LNCaP clone FGC (cell line): ENCODE measurements at regions not wholly inside any gene's neighbourhood (a gene's known extent, or its start where the extent isn't known, plus 50 kb on each side); places are given as distances from the start of the nearest gene placed in this dataset.

Source experiments
- DNase-seq: peaks from one replicate; pipeline ENCODE4 v3.0.0-alpha.2; 2011; ENCODE audit warnings: low read depth
- H3K4me3 ChIP-seq: 2 replicates; pipeline ENCODE4 v1.5.1; 2011; ENCODE audit warnings: mild to moderate bottlenecking, low read depth, low read length, control low read depth
- CTCF ChIP-seq: IDR thresholded peaks from 2 replicates; pipeline ENCODE4 v1.5.1; 2012; ENCODE audit warnings: mild to moderate bottlenecking; ENCODE audit not compliant: control insufficient read depth, insufficient read depth; ENCODE audit errors: extremely low read depth

GRCh38 chr15:77807115-77807514 lies 174.4 kb upstream of the LINGO1 start:
- H3K4me3 ChIP-seq, result no peak overlapping the region
- no peak for DNase-seq
- TF ChIP-seq CTCF, result no peak

- no peak overlapping the region for H3K4me3 ChIP-seq
- DNase-seq, result no peak
- TF ChIP-seq CTCF, result no peak
Measured at GRCh38 chr15:77804210-77804609, 171.5 kb upstream of the LINGO1 start.

GRCh38 chr15:77803487-77803886 lies 170.8 kb upstream of the LINGO1 start:
- TF ChIP-seq CTCF, result no peak
- no peak for DNase-seq

GRCh38 chr15:77800305-77800704 lies 167.6 kb upstream of the LINGO1 start:
- no peak for DNase-seq
- no peak for TF ChIP-seq CTCF
- H3K4me3 ChIP-seq, result no peak overlapping the region

More at GRCh38 chr15:77803487-77803886, 170.8 kb upstream of the LINGO1 start:
- H3K4me3 ChIP-seq, result no peak overlapping the region

- no peak overlapping the region for H3K4me3 ChIP-seq
- no peak for TF ChIP-seq CTCF
- no peak for DNase-seq
Measured at GRCh38 chr15:77798847-77799246, 166.1 kb upstream of the LINGO1 start.

GRCh38 chr15:77798151-77798835 lies 165.6 kb upstream of the LINGO1 start:
- no peak for DNase-seq
- no peak for TF ChIP-seq CTCF
- no peak overlapping the region for H3K4me3 ChIP-seq

- no peak overlapping the region for H3K4me3 ChIP-seq
- TF ChIP-seq CTCF, result no peak
- no peak for DNase-seq
Measured at GRCh38 chr15:77797270-77797669, 164.6 kb upstream of the LINGO1 start.
